ENCODE measurements at regions not wholly inside any gene's neighbourhood (a gene's known extent, or its start where the extent isn't known, plus 50 kb on each side); places are given as distances from the start of the nearest gene placed in this dataset.

DNA sequence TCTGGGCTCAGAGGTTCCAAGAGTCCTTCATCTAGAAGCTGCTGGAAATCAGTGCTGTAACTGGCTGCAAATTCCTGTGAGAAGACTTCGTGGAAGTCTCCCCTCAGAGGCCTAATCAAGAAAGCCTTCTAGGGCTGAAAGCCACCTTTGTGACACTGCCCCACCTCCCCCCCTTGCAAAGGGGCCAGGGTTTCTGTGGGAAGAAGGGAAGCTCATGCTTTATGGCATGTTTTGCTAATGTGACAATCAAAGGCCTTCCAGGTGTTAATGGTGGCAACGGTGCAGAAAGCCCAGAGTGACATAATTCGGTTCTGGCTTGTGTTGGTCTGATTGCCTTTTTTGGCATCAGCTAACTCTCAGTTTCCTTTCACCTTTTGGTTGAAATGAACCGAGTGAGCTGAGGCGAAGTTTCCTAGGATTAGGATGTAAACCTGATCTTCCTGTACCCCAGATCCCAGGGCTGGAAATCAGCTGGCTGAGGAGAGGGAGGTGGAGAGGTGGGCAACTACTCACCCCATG is 126.9 kb upstream of the TRIB2 start:
- DNase-seq (ENCODE audit: low read depth in 2 of 3, low spot score in 2 of 3) = no peak

- no peak for DNase-seq (ENCODE audit: low read depth in 2 of 3, low spot score in 2 of 3)
Observed at GRCh38 chr2:12592296-12592695, 124.4 kb upstream of the TRIB2 start.

GRCh38 chr2:12594590-12594989 is 122.1 kb upstream of the TRIB2 start:
- no peak for DNase-seq (ENCODE audit: low read depth in 2 of 3, low spot score in 2 of 3)

DNA sequence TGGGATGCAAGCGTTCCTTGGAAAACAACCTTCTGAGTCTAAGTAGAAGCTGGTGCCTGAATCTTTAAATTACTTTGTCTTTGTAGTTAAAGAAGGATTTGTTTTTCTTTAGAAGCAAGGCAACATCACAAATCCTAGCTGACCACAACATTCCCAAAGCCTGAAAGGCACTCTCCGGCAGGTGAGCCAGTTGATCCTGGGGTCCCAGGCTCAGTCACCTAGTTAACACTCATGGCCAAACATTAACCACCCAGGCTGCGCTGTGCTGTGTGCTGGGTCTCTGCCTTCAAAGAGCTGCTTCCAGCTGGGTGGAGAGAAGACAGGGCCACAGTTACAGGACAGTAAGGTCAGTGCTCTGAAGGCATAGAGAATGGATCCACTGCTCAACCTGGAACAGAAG is 120.0 kb upstream of the TRIB2 start:
- no peak for DNase-seq (ENCODE audit: low read depth in 2 of 3, low spot score in 2 of 3)

- no peak for DNase-seq (ENCODE audit: low read depth in 2 of 3, low spot score in 2 of 3)
Observed at GRCh38 chr2:12597610-12598009, 119.1 kb upstream of the TRIB2 start.

DNA sequence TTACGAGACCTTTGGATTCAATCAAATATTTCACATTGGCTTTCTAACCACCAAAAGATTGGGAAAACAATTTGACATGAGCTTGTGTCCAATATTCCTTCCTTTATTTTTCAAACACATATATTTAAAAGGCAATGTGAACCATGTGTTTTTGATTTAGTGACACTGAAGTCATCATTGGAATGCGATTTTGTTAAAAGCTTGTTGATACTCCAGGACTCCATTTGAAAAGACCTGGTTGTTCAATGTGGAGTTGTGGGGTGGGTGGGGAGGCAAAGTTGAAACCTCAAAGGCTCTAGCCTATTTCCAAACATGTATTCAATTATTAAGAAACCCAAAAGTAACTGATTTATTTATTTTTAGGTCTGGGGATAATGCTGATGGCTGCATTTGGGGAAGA is 114.1 kb upstream of the TRIB2 start:
- no peak for DNase-seq (ENCODE audit: low read depth in 2 of 3, low spot score in 2 of 3)

GRCh38 chr2:12603781-12604295 is 112.9 kb upstream of the TRIB2 start:
- DNase-seq (ENCODE audit: low read depth in 2 of 3, low spot score in 2 of 3) = no peak

GRCh38 chr2:12604341-12604740 is 112.4 kb upstream of the TRIB2 start:
- DNase-seq (ENCODE audit: low read depth in 2 of 3, low spot score in 2 of 3) = no peak

GRCh38 chr2:12605366-12605765 is 111.4 kb upstream of the TRIB2 start:
- no peak for DNase-seq (ENCODE audit: low read depth in 2 of 3, low spot score in 2 of 3)

DNA sequence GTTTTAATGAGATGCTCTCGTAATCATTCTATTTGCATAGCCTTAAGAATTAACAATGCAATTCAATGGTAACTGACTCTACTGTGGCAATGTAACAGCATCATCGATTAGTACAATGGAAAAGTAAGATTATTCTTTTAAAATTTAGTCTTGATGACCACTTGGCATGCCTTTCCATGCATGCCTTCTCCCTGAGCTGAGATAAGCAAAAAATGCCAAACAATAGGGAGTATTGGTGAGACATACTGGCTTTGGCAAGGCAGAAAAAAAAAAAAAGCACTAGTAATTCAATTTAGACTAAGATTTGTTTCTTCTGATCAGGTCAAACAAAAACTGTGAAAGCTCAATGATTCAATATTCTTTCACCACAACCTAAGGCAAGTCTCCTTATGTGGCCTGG is 110.8 kb upstream of the TRIB2 start:
- no peak for DNase-seq (ENCODE audit: low read depth in 2 of 3, low spot score in 2 of 3)

DNA sequence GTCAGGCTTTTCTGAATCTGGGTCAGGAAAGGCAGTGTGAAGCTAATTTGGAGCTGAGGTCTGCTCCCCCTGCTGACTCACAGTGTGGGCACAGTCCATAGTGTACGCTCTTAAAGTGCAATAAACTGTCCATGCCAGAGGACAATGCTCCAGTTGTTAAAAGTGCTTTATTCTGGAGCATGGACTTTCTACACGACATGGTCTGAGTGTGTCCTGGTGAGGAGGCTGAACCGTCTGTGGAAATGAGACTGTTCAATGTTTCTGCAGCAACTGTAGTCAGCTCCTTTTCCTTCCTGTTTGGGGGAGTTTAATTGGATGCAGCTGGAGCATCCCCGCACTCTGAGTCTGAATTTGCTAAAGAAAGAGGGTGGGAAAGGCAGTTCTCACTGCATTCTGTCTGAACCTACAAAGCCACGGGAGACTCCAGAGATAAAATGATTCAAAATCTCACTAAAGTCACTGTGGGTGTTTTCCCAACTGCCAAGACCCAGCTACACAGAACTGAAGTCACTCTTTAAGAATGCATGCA is 110.2 kb upstream of the TRIB2 start:
- peak in 1 of 3 donors; percentile 3 for DNase-seq (ENCODE audit: low read depth in 2 of 3, low spot score in 2 of 3)

- no peak for DNase-seq (ENCODE audit: low read depth in 2 of 3, low spot score in 2 of 3)
Observed at GRCh38 chr2:12607971-12608370, 108.8 kb upstream of the TRIB2 start.

GRCh38 chr2:12610314-12610713 is 106.4 kb upstream of the TRIB2 start:
- DNase-seq (ENCODE audit: low read depth in 2 of 3, low spot score in 2 of 3) = no peak

GRCh38 chr2:12612168-12612567 is 104.6 kb upstream of the TRIB2 start:
- no peak for DNase-seq (ENCODE audit: low read depth in 2 of 3, low spot score in 2 of 3)

- no peak for DNase-seq (ENCODE audit: low read depth in 2 of 3, low spot score in 2 of 3)
Observed at GRCh38 chr2:12612671-12613070, 104.1 kb upstream of the TRIB2 start.

DNA sequence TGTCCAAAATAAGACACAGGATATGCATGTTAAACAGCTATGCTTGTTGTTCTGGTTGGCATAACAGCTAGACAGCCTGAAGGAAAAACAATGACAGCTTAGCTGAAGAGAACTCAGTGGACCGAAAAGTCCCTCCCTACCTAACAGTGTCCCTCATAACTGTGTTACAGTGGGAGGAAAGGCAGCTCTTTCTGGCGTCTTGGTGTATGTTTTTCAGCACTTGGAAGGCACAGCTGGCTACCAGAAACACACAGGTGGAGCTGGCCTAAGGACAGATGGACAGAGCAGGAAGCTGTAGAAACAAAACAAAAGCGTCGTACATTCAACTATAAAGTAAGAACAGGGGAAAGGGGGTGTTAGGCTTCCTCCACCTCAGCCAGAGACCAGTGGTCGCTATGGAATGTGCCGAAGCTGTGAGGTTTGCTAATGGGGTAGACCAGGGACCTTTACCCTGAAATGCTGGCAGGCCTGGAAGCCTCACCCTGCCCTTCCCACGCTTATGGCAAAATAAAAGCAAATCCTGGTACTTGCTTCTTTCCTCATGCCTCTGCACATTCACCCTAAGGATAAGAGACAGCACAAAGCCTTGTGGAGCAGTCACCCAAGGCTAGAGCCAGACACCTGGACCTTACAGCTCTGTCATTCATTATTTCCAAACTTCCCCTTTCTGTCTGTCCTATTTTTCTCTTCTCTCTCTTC is 103.5 kb upstream of the TRIB2 start:
- DNase-seq (ENCODE audit: low read depth in 2 of 3, low spot score in 2 of 3) = no peak

GRCh38 chr2:12615509-12615908 is 101.2 kb upstream of the TRIB2 start:
- no peak for DNase-seq (ENCODE audit: low read depth in 2 of 3, low spot score in 2 of 3)

DNA sequence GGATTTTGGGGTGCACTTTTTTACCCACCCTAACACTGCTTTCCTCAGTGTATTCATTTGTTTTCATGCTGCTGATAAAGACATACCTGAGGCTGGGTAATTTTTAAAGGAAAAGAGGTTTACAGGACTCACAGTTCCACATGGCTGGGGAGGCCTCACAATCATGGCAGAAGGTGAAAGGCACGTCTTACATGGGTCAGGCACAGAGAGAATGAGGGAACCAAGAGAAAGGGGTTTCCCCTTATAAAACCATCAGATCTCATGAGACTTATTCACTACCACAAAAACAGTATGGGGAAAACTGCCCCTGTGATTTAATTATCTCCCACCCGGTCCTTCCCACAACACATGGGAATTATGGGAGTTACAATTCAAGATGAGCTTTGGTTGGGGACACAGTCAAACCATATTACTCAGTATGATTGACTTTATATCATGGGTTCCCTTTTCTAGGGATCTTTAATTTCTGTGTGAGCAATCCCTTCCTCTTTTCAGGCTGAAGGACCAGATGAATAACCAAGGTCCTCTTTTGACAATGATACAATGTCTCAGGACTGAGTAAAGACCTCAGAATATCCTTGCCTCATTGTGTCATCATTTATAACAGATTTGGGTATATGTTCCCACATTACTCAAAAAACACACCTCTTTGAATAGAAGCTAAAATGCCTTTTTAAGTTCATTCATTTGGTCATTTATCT is 100.1 kb upstream of the TRIB2 start:
- DNase-seq (ENCODE audit: low read depth in 2 of 3, low spot score in 2 of 3) = no peak

DNA sequence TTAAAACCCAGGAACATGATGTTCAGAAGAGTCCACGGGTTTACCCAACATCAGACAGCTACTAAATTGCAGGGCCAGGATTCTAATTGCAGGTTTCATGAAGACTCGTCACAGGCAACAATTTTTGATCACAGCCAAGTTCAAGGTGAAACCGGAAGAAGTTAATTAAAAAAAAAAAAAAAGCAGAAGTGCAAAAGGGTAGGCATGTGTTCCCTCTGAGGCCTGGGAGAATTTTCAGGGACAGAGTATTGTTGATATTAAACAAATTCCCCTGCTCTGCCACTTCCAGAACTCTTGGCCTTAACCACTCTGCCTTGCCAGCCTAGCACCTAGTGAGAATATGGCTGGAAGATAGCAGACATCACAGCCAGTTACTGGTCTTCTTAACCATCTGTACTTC is 99.4 kb upstream of the TRIB2 start:
- DNase-seq (ENCODE audit: low read depth in 2 of 3, low spot score in 2 of 3) = no peak

DNA sequence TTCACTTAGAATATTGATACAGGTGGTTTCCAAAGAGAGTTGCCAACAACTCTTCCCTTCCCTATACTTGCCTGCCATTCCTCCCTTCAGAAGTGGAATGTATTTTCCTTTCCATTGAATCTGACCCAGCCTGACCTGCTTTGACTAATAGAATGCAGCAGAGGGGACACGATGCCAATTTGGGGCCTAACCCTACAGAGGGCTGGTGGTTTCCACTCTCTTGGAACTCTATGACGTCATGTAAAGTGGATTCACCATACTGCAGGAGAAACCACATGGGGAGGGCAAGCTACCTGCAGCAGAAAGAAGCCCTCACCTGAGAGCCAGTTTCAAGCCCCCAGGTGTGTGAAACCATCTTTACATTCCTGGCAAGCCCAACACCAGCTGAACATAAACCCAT is 98.9 kb upstream of the TRIB2 start:
- no peak for DNase-seq (ENCODE audit: low read depth in 2 of 3, low spot score in 2 of 3)

DNA sequence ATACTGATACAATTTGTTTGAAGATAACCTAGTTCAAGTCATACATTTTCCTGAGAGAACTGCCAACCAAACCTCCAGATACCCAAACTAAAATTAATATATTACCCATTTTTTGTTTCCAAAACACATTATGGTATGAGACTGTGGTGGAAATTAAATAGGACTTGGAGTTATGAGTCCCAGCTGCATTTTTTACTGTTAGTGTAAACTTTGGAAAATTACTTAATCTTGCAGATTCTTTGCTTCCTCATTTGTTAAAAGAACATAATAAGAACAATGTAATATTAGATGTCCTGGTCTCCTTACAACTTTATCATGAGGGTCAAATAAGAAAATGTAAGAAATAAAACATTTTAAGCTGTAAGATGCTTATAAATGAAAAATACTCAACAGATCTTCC is 98.2 kb upstream of the TRIB2 start:
- no peak for DNase-seq (ENCODE audit: low read depth in 2 of 3, low spot score in 2 of 3)

DNA sequence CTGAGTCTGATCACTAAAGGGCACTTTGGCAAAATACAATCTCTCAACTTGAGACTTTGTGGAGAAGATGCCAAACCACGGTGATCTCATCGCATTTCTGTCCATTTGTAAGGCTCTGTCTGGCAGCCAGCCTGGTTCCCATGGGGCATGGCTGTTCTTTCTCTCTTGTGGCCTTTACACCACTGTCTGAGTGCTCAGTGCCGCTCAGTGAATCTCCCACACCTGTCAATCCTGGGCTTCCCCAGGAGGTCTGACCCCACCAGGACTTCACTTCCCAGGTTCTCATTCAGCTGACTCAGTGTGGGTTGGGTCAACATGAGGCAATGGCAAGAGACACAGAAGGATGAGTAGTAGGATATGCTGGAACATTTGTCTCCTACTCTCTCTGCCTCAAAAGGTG is 96.8 kb upstream of the TRIB2 start:
- no peak for DNase-seq (ENCODE audit: low read depth in 2 of 3, low spot score in 2 of 3)

Data from hematopoietic multipotent progenitor cell (in vitro differentiated cells).